Mucosa of descending colon (tissue), 3 donors: ENCODE measurements at regions not wholly inside any gene's neighbourhood (a gene's known extent, or its start where the extent isn't known, plus 50 kb on each side); places are given as distances from the start of the nearest gene placed in this dataset.
A peak's percentile ranks its signal among the peaks of the same experiment; 100 is the strongest.
"Not testable (repeated sequence)": the region's sequence is repeated elsewhere in the genome, so short reads cannot be mapped to it uniquely, and the experiment has no call there.

Experiments used
- ATAC-seq: fragments of 200-7000 bp; cut with Tn5 transposase; one replicate; pipeline ENCODE4 v1.9.1; 2020; ENCODE audit warnings: mild to moderate bottlenecking, moderate library complexity
- DNase-seq, 3 donors: peaks; one replicate each; pipeline ENCODE4 v3.0.0-alpha.2; 2020
- H3K36me3 ChIP-seq: fragments of 200-600 bp; one replicate; pipeline ENCODE4 v1.8.0; 2021; ENCODE audit warnings: low read depth, mild to moderate bottlenecking
- H3K4me1 ChIP-seq: fragments of 200-600 bp; one replicate; pipeline ENCODE4 v1.8.0; 2021; ENCODE audit warnings: low read depth, mild to moderate bottlenecking
- H3K4me3 ChIP-seq: fragments of 200-600 bp; one replicate; pipeline ENCODE4 v1.8.0; 2021; ENCODE audit warnings: mild to moderate bottlenecking
- H3K9me3 ChIP-seq: fragments of 200-600 bp; one replicate; pipeline ENCODE4 v1.8.0; 2021; ENCODE audit warnings: mild to moderate bottlenecking
- CTCF ChIP-seq: fragments of 200-600 bp; IDR thresholded peaks from one replicate; pipeline ENCODE4 v1.8.0; 2022; ENCODE audit warnings: antibody characterized with exemption, mild to moderate bottlenecking
- intact Hi-C, 2 donors: fragments of 100-400 bp; cut with DNase I in 1 of 2; cut with micrococcal nuclease in 1 of 2; formaldehyde crosslinking; loops; one replicate each; pipeline versions ENCODE4 v1.11.0 to v1.11.1; 2022; cut with DNase I, micrococcal nuclease
- donor health status: DM: no; HTN: no; CAD: no; lungs with moderate emphysema.
- donor health status: DM: no; HTN: no; CAD: no.
- donor health status: DM: no; HTN: yes; CAD: no.

GRCh38 chr6:153312634-153313033 is 181.6 kb upstream of the RGS17 start:
- ATAC-seq, result peak; percentile 41
- Histone ChIP-seq H3K4me1 (no peaks in the 10 kb centered on the region), H3K9me3 (no peaks in the 10 kb centered on the region), H3K36me3 (no peaks in the 10 kb centered on the region), H3K4me3 (no peak overlapping the region)
- intact Hi-C loops, result no loop called here
- TF ChIP-seq CTCF, result peak; percentile 20
- DNase-seq, result peak in 2 of 3 donors; percentile 51 to 53

- DNase-seq (no peak), ATAC-seq (no peak)
- Histone ChIP-seq H3K4me3 (no peak overlapping the region), H3K4me1 (no peaks in the 10 kb centered on the region), H3K9me3 (no peaks in the 10 kb centered on the region), H3K36me3 (no peaks in the 10 kb centered on the region)
- TF ChIP-seq CTCF, result no peak
- intact Hi-C loops, result no loop called here
Observed at GRCh38 chr6:153309651-153310050, 178.6 kb upstream of the RGS17 start.

- no peaks in the 10 kb centered on the region for H3K4me1 ChIP-seq
- H3K4me3 ChIP-seq, result no peak overlapping the region
- intact Hi-C loops, result no loop called here
- TF ChIP-seq CTCF, result no peak
- peak in 1 of 3 donors; percentile 25 for DNase-seq
- ATAC-seq, result no peak
- H3K9me3 ChIP-seq, result no peaks in the 10 kb centered on the region
- no peaks in the 10 kb centered on the region for H3K36me3 ChIP-seq
Observed at GRCh38 chr6:153302133-153302532, 171.1 kb upstream of the RGS17 start.

- intact Hi-C loops, result no loop called here
- no peak for ATAC-seq
- DNase-seq, result peak in 1 of 3 donors; percentile 19
Observed at GRCh38 chr6:153301602-153302001, 170.5 kb upstream of the RGS17 start.

GRCh38 chr6:153282456-153282855 is 151.4 kb upstream of the RGS17 start:
- H3K4me1 ChIP-seq, DNase-seq, intact Hi-C loops, H3K36me3 ChIP-seq, H3K4me3 ChIP-seq, ATAC-seq, H3K9me3 ChIP-seq: not testable (repeated sequence)

More at GRCh38 chr6:153301602-153302001, 170.5 kb upstream of the RGS17 start:
- no peaks in the 10 kb centered on the region for H3K36me3 ChIP-seq
- no peaks in the 10 kb centered on the region for H3K4me1 ChIP-seq
- no peak overlapping the region for H3K4me3 ChIP-seq
- H3K9me3 ChIP-seq, result no peaks in the 10 kb centered on the region
- TF ChIP-seq CTCF, result no peak

- no peaks in the 10 kb centered on the region for H3K36me3 ChIP-seq
- no peaks in the 10 kb centered on the region for H3K4me1 ChIP-seq
- no peak overlapping the region for H3K4me3 ChIP-seq
- TF ChIP-seq CTCF, result no peak
- no peak for ATAC-seq
- no peak for DNase-seq
- intact Hi-C loops, result no loop called here
- no peaks in the 10 kb centered on the region for H3K9me3 ChIP-seq
Observed at GRCh38 chr6:153275997-153276396, 144.9 kb upstream of the RGS17 start.
